KMS-11 (cell line): ENCODE measurements at regions not wholly inside any gene's neighbourhood (a gene's known extent, or its start where the extent isn't known, plus 50 kb on each side); places are given as distances from the start of the nearest gene placed in this dataset.

ENCODE experiments used
- H2AFZ ChIP-seq: fragments of 200-600 bp; sonication (generic); 2 replicates; pipeline ENCODE4 v1.6.1; 2016; ENCODE audit warnings: antibody characterized with exemption, mixed run types, low read depth
- H3K27ac ChIP-seq: fragments of 200-600 bp; sonication (generic); 2 replicates; pipeline ENCODE4 v1.6.1; 2016; ENCODE audit warnings: mild to moderate bottlenecking, mixed run types
- H3K27me3 ChIP-seq: fragments of 200-600 bp; sonication (generic); 2 replicates; pipeline ENCODE4 v1.6.1; 2017; ENCODE audit warnings: mild to moderate bottlenecking, low read depth, mixed run types, moderate library complexity; ENCODE audit not compliant: insufficient read depth
- H3K36me3 ChIP-seq: fragments of 200-600 bp; sonication (generic); 2 replicates; pipeline ENCODE4 v1.6.1; 2017; ENCODE audit warnings: mild to moderate bottlenecking, mixed run types; ENCODE audit not compliant: insufficient read depth
- H3K4me1 ChIP-seq: fragments of 200-600 bp; sonication (generic); 2 replicates; pipeline ENCODE4 v1.6.1; 2016; ENCODE audit warnings: mild to moderate bottlenecking, low read depth, mixed run types; ENCODE audit not compliant: poor library complexity, severe bottlenecking
- H3K4me2 ChIP-seq: fragments of 200-600 bp; sonication (generic); 2 replicates; pipeline ENCODE4 v1.7.0; 2016; ENCODE audit warnings: mild to moderate bottlenecking, mixed run types
- H3K4me3 ChIP-seq: fragments of 200-600 bp; sonication (generic); IDR thresholded peaks from 2 replicates; pipeline ENCODE4 v1.6.1; 2017; ENCODE audit warnings: low read depth, low read length, mixed read lengths; ENCODE audit not compliant: insufficient read depth
- H3K79me2 ChIP-seq: fragments of 200-600 bp; sonication (generic); 2 replicates; pipeline ENCODE4 v1.6.1; 2016; ENCODE audit warnings: low read depth, mixed run types; ENCODE audit not compliant: insufficient read depth
- H3K9ac ChIP-seq: fragments of 200-600 bp; sonication (generic); 2 replicates; pipeline ENCODE4 v1.6.1; 2016; ENCODE audit warnings: mild to moderate bottlenecking, mixed run types
- H4K20me1 ChIP-seq: fragments of 200-600 bp; sonication (generic); 2 replicates; pipeline ENCODE4 v1.6.1; 2016; ENCODE audit warnings: mild to moderate bottlenecking, mixed run types; ENCODE audit not compliant: insufficient read depth
- TF ChIP-seq, protein P1 (sequence below): fragments of 200-600 bp; sonication (generic); conservative IDR thresholded peaks from 2 replicates; pipeline ENCODE4 v1.6.1; 2017; ENCODE audit warnings: low read depth, mild to moderate bottlenecking, antibody characterized with exemption, low read length, moderate library complexity, mixed read lengths

DNA sequence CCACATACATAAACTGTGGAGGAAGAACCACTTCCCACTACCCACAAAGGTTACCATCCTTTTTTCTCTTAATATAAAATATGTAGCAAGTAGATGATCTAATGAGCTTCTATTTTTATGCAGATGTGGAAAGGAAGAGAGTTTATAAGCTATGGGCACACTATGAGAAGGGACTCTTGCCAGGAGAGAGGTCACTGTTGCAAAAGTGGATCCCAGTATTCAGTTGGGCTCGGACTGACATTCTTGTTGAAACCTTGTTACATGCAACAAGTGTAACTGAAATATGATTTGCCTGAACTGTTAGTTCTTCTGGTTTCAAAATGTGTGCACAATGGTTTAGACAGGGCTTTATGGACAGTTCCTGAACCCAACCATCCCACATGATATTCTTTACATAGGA lies 397.4 kb upstream of the PKN2 start:
- Histone ChIP-seq H3K4me2 (no peak overlapping the region), H3K4me1 (no peaks in the 10 kb centered on the region), H3K36me3 (no peaks in the 10 kb centered on the region), H3K4me3 (no peak overlapping the region), H3K27me3 (no peaks in the 10 kb centered on the region), H3K79me2 (no peaks in the 10 kb centered on the region), H2AFZ (no peak overlapping the region), H4K20me1 (no peaks in the 10 kb centered on the region), H3K27ac (no peak overlapping the region), H3K9ac (no peak overlapping the region)
- TF ChIP-seq, protein P1, sequence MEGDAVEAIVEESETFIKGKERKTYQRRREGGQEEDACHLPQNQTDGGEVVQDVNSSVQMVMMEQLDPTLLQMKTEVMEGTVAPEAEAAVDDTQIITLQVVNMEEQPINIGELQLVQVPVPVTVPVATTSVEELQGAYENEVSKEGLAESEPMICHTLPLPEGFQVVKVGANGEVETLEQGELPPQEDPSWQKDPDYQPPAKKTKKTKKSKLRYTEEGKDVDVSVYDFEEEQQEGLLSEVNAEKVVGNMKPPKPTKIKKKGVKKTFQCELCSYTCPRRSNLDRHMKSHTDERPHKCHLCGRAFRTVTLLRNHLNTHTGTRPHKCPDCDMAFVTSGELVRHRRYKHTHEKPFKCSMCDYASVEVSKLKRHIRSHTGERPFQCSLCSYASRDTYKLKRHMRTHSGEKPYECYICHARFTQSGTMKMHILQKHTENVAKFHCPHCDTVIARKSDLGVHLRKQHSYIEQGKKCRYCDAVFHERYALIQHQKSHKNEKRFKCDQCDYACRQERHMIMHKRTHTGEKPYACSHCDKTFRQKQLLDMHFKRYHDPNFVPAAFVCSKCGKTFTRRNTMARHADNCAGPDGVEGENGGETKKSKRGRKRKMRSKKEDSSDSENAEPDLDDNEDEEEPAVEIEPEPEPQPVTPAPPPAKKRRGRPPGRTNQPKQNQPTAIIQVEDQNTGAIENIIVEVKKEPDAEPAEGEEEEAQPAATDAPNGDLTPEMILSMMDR: no peak

DNA sequence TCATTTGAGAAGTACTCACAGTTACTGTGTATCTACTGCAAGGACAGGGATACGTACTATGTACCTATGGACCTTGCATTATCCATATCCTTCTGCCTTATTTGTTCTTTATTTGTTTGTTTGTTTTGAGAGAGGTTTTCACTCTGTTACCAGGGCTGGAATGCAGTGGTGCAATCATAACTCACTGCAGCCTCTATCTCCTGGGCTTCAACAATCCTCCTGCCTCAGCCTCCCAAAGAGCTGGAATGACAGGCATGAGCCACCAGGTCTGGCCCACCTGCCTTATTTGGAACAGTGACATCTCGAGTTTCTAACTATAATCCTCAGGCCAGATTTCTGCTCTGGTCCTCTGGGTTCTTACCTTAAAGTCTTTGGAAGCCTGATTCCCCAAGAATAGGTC lies 395.5 kb upstream of the PKN2 start:
- TF ChIP-seq, protein P1: no peak
- H2AFZ ChIP-seq: no peak overlapping the region

DNA sequence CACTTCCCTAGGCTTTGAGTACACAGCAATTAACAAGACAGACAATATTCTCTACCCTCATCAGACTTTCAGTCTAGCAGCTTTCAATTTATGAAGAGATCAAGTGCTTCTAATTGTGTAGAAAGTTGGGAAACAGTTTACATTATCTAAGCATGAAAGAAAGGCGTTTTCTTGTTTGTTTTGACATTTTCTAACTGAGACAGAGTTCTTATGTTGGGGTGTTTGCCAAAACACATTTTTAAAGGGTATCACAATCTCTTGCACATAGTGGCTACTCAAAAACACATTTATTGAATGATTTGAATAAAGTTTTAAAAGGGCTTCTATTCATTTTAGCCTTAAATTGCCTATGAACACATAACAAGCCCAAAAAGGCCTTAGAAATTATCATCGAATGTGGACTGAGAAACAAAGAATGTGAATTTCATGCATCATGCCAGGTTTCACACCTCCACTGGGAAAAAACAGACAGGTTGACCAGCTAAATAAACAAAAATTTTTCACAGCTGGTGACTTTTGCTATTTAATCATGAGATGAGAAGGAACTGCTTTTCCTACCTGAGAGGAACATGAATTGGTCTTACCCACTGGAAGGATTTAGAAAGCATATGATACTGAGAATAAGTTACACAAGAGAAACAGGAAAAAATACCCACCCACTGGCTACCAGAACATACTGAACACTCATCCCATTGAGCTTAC lies 394.5 kb upstream of the PKN2 start:
- no peak overlapping the region for H3K27ac ChIP-seq

More for the DNA sequence above, 395.5 kb upstream of the PKN2 start:
- no peak overlapping the region for H3K9ac ChIP-seq
- no peaks in the 10 kb centered on the region for H3K27me3 ChIP-seq
- H3K4me3 ChIP-seq: no peak overlapping the region
- no peaks in the 10 kb centered on the region for H3K4me1 ChIP-seq
- H3K27ac ChIP-seq: no peak overlapping the region
- H3K4me2 ChIP-seq: no peak overlapping the region
- H3K36me3 ChIP-seq: no peaks in the 10 kb centered on the region
- no peaks in the 10 kb centered on the region for H3K79me2 ChIP-seq
- H4K20me1 ChIP-seq: no peaks in the 10 kb centered on the region

DNA sequence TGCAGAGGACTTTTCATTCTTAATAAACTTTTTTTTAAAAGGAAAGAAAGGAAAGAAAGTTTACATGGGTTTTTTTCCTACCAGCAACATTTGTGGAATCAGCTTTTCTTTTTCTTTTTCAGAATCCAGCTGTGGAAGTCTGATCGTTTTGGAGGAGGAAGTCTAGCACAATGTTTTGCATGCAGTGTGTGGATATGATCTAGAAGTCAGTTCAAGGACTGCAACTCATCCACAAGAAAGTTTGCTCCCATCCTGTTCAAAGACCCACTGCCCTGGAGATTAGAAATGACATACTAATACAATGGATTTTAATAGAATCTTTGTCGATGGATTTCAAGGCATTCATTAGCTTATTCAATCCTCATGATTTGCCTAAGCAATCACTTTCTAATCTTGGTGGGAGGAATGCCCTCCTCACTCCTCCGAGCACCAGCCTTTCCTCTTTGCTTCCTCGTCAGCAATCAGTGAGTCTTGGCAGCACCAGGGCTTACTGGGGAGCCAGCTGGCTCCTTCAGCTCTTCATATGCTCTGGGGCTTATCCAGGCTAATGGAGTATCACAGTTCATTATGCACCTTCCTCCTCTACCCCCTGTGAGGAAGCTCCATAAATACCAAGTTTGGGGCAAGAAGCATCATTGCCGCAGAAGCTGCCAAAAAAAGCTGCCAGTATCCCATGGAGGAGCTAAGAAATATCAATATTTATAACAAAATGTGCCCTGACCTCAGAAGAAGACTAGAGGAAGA lies 392.3 kb upstream of the PKN2 start:
- Histone ChIP-seq H2AFZ (no peak overlapping the region), H3K27ac (no peak overlapping the region), H4K20me1 (no peaks in the 10 kb centered on the region), H3K4me2 (no peak overlapping the region), H3K36me3 (no peaks in the 10 kb centered on the region), H3K27me3 (no peaks in the 10 kb centered on the region), H3K79me2 (no peaks in the 10 kb centered on the region), H3K4me3 (no peak overlapping the region), H3K9ac (no peak overlapping the region), H3K4me1 (no peaks in the 10 kb centered on the region)
- TF ChIP-seq, protein P1: no peak

More for the DNA sequence above, 394.5 kb upstream of the PKN2 start:
- TF ChIP-seq, protein P1: no peak
- no peak overlapping the region for H3K9ac ChIP-seq
- H3K4me2 ChIP-seq: no peak overlapping the region
- H3K36me3 ChIP-seq: no peaks in the 10 kb centered on the region
- H4K20me1 ChIP-seq: no peaks in the 10 kb centered on the region
- no peaks in the 10 kb centered on the region for H3K4me1 ChIP-seq
- no peak overlapping the region for H3K4me3 ChIP-seq
- H2AFZ ChIP-seq: no peak overlapping the region
- H3K27me3 ChIP-seq: no peaks in the 10 kb centered on the region
- H3K79me2 ChIP-seq: no peaks in the 10 kb centered on the region
